Stimulated activated naive CD8-positive, alpha-beta T cell treated with anti-CD3 and anti-CD28 coated beads, Interleukin-15, Interleukin-2, amounts not matched to agents 100 U/mL and 50 U/mL, for 24 hours (primary cell): ENCODE measurements at regions not wholly inside any gene's neighbourhood (a gene's known extent, or its start where the extent isn't known, plus 50 kb on each side); places are given as distances from the start of the nearest gene placed in this dataset.
"Not testable (repeated sequence)": the region's sequence is repeated elsewhere in the genome, so short reads cannot be mapped to it uniquely, and the experiment has no call there.

ENCODE experiments used
- ATAC-seq: fragments of 150-1000 bp; cut with Tn5 transposase; one replicate; pipeline ENCODE4 v1.10.0; 2021
- DNase-seq: peaks from one replicate; pipeline ENCODE4 v3.0.0; 2021

- DNase-seq (no peak), ATAC-seq (no peak)
Measured at GRCh38 chr7:120014925-120015465, 258.0 kb upstream of the KCND2 start.

- ATAC-seq (no peak), DNase-seq (no peak)
Measured at GRCh38 chr7:120021085-120021484, 251.9 kb upstream of the KCND2 start.

- ATAC-seq, result no peak
- no peak for DNase-seq
Measured at GRCh38 chr7:120023494-120024167, 249.3 kb upstream of the KCND2 start.

- ATAC-seq, result no peak
Measured at GRCh38 chr7:120028636-120029035, 244.3 kb upstream of the KCND2 start.

GRCh38 chr7:120030876-120031275 lies 242.1 kb upstream of the KCND2 start:
- ATAC-seq (no peak), DNase-seq (no peak)

More at GRCh38 chr7:120028636-120029035, 244.3 kb upstream of the KCND2 start:
- DNase-seq, result no peak

GRCh38 chr7:120033114-120033513 lies 239.9 kb upstream of the KCND2 start:
- DNase-seq, result no peak
- ATAC-seq, result no peak

- ATAC-seq (no peak), DNase-seq (no peak)
Measured at GRCh38 chr7:120039138-120039537, 233.8 kb upstream of the KCND2 start.

- ATAC-seq, result no peak
- no peak for DNase-seq
Measured at GRCh38 chr7:120041798-120042197, 231.2 kb upstream of the KCND2 start.

- ATAC-seq (no peak), DNase-seq (no peak)
Measured at GRCh38 chr7:120043250-120043649, 229.7 kb upstream of the KCND2 start.

GRCh38 chr7:120052884-120053382 lies 220.0 kb upstream of the KCND2 start:
- no peak for ATAC-seq
- no peak for DNase-seq

GRCh38 chr7:120053390-120053961 lies 219.5 kb upstream of the KCND2 start:
- ATAC-seq (no peak), DNase-seq (no peak)

GRCh38 chr7:120054376-120055100 lies 218.4 kb upstream of the KCND2 start:
- ATAC-seq (no peak), DNase-seq (no peak)

GRCh38 chr7:120055300-120055699 lies 217.7 kb upstream of the KCND2 start:
- ATAC-seq (no peak), DNase-seq (no peak)

- ATAC-seq (no peak), DNase-seq (no peak)
Measured at GRCh38 chr7:120056227-120056626, 216.7 kb upstream of the KCND2 start.

GRCh38 chr7:120059641-120060040 lies 213.3 kb upstream of the KCND2 start:
- no peak for DNase-seq
- no peak for ATAC-seq

GRCh38 chr7:120060281-120060680 lies 212.7 kb upstream of the KCND2 start:
- DNase-seq, result no peak
- no peak for ATAC-seq

GRCh38 chr7:120060875-120061274 lies 212.1 kb upstream of the KCND2 start:
- ATAC-seq, result no peak
- DNase-seq, result no peak

GRCh38 chr7:120064565-120064964 lies 208.4 kb upstream of the KCND2 start:
- DNase-seq, result no peak
- no peak for ATAC-seq

- not testable (repeated sequence) for DNase-seq, ATAC-seq
Measured at GRCh38 chr7:120066898-120067297, 206.1 kb upstream of the KCND2 start.

- no peak for ATAC-seq
Measured at GRCh38 chr7:120070201-120070600, 202.8 kb upstream of the KCND2 start.

GRCh38 chr7:120077777-120078176 lies 195.2 kb upstream of the KCND2 start:
- ATAC-seq (no peak), DNase-seq (no peak)

More at GRCh38 chr7:120070201-120070600, 202.8 kb upstream of the KCND2 start:
- DNase-seq, result no peak

- no peak for DNase-seq
- ATAC-seq, result no peak
Measured at GRCh38 chr7:120079022-120079421, 194.0 kb upstream of the KCND2 start.

- DNase-seq, result no peak
- no peak for ATAC-seq
Measured at GRCh38 chr7:120079704-120080103, 193.3 kb upstream of the KCND2 start.
